DMS 273 (cell line): ENCODE measurements at regions not wholly inside any gene's neighbourhood (a gene's known extent, or its start where the extent isn't known, plus 50 kb on each side); places are given as distances from the start of the nearest gene placed in this dataset.
A peak's percentile ranks its signal among the peaks of the same experiment; 100 is the strongest.
"Not testable (repeated sequence)": the region's sequence is repeated elsewhere in the genome, so short reads cannot be mapped to it uniquely, and the experiment has no call there.

Source experiments
- DNase-seq: peaks from one replicate; lab custom pipeline; 2025; ENCODE audit not compliant: unreplicated experiment; lab: John Stamatoyannopoulos, UW

DNA sequence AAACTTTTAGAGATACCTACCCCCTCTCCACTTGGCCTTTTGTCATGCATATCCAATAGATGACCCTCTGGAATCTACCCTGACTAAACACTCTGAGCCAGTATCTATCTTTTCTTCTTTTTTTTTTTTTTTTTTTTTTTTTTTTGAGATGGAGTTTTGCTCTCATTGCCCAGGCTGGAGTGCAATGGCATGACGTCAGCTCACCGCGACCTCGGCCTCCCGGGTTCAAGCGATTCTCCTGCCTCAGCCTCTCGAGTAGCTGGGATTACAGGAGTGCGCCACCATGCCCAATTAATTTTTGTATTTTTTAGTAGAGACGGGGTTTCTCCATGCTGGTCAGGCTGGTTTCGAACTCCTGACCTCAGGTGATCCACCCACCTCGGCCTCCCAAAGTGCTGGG is 50.8 kb upstream of the GRIN2B start:
- not testable (repeated sequence) for DNase-seq

DNA sequence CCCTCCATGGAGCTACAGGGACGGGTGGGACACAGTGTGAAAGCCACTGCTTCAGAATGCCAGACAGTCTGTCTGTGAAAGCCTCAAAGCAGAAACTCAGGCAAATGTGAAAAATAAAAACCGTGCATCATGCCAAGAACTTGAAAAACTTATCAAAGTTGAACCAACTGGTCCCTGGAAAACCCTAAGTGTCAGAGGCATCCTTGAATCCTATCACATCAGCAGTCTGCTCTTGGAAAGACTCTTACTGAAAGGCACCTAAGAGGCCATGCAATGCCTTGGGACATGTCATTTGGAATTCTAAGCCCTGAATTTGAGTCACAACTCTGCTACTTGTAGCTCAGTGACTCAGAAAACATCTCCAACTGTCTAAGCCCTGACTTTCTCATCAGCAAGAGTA is 62.4 kb upstream of the GRIN2B start:
- DNase-seq = no peak

DNA sequence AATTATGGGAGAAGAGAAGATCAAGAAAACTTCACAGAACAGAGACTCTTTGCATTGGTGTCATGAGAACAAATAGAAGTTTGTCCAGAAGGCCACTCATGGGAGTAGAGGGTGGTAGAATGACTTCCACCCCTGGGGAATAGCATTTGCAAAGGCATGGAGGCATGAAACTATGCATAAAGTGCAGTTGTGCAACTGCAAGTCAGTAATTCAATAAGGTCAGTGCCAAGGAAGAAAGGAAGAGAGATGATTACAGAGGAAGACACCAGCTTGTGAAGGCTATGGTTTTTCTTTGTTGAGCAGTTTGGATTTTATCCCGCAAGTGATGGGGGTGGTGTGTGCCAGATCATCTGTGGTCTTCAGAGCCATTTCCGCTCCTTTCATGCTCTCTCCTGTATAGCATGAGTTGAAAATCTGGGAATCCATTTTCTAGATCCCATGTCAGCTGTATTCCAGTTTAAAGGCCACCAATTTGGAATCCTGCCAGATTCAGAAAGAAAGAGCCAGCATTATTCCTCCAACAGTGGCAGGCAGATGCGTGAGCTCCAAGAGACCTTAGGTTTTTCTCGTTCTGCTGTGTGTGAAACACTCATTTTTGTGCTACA is 67.6 kb upstream of the GRIN2B start:
- no peak for DNase-seq

DNA sequence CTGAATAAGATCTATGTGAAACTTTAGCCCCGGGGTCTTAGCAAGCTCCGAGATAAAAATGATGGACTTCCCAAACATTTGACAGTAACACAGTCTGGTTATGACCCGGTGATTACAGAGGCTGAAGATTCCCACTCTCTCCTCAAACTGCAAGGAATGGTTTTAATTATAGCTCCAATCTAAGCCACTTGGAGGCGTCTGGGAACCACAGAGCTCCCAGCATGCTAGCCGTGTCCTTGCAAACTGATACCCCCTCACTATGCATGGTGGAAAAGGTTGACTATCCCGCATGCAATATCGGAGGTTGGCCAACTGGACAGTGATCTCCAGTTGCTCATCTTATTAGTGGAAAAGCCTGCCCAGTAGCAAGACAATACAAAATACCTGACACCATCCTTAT is 76.5 kb upstream of the GRIN2B start:
- DNase-seq = no peak

DNA sequence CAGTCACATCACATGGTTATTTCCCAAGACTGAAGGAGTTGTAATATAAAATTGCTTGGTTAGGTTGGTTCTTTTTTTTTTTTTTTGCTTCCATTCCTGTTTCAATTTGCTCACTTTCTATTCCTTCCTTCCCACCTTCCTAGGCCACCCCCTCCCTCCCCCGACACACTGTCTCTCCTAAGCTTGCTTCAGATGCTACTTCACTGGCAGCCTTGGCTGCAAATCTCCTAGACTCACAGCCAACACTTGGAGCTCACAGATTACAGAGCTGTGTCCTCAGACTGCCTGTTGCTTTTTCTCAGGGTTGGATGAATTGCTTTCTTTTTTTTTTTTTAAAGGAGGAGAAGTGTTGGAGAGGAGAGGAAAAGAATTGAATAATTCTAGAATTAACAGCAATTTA is 77.3 kb upstream of the GRIN2B start:
- DNase-seq = no peak

DNA sequence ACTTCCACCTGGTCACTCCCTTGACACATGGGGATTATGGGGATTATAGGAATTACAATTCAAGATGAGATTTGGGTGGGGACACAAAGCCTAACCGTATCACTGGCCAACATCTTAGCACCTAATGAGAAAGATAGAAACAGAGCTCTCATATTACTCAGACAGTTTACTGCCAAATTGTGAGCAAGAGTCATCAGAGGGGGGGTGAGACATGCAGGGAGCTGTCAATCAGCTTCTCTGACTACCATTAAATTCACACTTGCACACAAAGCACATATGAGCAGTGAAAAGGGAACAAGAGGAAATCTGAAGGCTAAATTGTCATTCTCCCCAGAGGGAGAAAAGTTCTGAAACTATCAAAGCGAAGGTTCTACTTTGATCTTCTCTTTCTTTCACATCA is 78.1 kb upstream of the GRIN2B start:
- no peak for DNase-seq

DNA sequence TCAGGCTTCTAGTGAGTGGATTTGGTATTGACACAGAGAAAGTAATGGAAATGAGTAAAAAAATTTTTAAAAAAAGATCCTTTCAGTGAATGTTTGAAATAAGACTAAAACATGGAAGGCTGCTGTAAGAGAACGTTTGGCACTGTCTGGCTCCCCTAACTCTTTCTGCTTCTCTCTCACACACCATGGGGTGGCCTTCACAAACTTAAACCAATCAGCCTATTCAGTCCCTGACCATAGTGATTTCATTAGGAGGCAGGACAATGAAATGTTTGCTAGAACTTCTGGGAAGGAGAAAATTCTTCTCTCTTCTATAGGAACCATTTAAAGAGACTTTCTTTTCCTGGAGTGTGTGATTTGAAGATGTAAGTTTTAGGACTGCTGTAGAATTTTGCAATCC is 84.2 kb upstream of the GRIN2B start:
- DNase-seq = no peak

DNA sequence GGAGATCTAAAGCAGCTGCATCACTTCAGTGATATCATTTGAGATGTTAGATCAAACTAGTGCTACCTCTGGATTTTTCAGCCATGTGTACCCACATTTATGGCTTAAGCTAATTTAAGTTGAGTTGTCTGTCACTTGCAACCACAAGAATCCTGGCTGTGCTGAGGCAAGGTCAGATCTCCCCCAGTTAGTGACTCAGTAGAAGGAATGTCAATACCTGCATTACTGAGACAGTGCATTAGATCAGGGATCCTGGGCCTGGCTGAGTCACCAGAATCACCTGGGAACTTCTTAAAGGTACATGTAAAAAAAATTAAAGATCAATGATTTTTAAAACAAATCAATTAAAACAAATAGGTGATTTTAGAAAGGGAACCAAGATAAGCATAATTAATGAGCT is 84.6 kb upstream of the GRIN2B start:
- DNase-seq = no peak

DNA sequence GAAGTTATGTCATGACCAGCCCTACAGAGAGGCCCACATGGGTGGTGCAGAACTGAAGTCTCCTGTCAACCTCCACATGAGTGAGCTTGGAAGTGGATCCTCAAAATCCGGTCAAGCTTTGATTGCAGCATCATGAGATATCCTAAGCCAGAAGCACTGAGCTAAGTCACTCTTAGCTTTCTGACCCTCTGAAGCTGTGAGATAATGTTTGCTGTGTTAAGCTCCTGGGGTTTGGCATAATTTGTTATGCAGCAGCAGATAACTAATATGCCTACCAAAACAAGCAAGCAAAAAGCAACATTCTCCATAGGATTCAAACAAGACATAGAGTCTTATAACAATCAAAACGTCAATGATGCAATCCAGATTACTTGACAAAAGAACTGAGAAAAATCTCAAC is 87.6 kb upstream of the GRIN2B start:
- no peak for DNase-seq

DNA sequence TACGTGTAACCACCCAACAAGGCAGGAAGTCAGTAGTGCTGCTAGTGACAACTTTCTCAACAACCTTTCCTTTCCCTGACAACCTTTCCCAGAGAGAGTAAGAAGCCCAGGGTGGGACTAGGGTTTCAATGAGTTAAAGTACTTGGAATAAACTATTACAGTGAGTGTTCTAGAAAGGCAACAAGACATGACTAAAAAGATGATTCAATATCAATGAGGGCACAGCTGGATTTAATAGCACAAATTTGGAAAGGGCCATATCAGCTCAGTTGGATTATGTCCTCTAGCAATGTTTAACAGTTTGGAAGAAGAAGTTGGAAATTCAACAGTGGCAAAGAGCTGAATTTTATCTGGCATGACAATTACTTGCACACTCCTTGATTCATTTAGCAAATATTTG is 90.4 kb upstream of the GRIN2B start:
- no peak for DNase-seq

DNA sequence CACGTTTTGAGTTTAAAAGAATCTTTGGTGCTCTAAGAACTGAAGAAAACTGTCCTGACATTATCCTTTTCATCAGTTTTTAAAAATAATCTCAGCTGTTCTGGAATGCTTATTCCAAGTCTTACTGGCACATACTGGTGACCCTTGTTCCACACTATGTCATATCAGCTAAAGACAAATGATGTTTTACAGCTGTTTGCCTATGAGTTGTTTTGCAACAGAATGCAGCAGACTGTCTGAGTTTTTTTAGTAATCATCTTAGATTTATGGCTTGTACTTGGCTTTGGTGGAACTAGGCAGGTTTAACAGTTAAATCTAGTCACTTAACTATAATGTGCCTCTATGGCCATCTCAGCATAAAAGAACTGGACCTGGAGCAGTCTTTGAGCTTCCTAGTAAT is 91.6 kb upstream of the GRIN2B start:
- no peak for DNase-seq

DNA sequence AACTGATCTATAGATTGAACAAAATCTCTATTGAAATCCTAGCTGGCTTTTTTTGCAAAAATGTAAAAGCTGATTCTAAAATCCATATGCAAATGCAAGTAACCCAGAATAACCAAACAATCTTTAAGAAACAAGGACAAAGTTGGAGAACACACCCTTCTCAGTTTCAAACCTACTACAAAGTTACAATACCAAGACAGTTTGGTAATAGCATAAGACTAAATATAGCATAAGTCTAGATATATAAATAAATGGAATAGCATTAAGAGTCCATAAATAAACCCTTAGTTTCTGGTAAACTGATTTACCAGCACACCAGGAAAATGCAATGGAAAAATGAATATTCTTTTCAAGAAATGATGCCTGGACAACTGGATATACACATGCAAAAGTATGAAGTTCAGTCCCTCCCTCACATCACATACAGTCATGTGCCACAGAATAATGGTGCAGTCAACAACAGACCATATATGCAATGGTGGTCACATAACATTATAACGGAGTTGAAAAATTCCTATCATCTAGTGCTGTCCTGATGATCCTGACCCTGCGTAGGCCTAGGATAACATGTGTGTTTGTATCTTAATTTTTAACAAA is 94.5 kb upstream of the GRIN2B start:
- DNase-seq = no peak

DNA sequence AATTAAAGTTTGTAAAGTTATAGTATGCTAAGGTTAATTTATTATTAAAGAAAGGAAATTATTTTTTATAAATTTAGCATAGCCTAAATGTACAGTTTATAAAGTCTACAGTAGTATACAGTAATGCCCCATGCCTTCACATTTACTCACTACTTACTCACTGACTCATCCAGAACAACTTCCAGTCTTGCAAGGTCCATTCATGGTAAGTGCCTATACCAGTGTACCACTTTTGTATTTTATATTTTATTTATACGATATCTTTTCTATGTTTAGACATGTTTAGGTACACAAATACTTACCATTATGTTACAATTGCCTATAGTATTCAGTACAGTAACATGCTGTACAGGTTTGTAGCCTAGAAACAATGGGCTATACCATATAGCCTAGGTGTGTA is 95.1 kb upstream of the GRIN2B start:
- no peak for DNase-seq

DNA sequence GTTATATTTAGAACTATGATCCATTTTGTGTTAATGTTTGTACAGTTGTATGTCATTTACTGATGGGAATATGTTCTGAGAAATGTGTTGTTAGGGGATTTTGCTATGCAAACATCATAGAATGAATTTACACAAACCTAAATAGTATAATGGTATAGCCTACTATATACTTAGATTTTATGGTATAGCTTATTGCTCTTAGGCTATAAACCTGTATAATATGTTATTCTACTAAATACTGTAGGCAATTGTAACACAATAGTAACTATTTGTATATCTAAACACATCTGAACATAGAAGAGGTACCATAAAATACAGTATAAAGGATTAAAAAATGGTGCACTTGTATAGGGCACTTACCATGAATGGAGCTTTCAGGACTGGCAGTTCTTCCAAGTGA is 105.4 kb upstream of the GRIN2B start:
- no peak for DNase-seq

DNA sequence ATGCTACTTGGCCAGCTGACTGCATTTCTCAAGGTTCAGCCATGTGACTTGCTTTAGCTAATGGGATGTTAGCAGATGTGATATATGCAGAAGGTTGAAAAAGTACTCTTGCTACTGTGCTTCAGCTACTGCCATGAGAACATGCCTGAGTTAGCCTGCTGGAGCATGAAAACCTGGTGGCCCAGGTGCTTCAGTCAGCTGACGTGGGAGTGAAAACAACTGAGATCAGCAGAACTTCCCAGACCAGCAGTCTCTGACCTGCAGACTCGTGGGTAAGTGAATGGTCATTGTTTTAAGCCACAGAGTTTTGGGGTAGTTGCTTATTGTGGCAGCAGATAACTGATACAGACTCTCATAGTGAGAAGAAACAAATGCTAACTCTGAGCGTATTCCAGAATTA is 118.6 kb upstream of the GRIN2B start:
- no peak for DNase-seq

DNA sequence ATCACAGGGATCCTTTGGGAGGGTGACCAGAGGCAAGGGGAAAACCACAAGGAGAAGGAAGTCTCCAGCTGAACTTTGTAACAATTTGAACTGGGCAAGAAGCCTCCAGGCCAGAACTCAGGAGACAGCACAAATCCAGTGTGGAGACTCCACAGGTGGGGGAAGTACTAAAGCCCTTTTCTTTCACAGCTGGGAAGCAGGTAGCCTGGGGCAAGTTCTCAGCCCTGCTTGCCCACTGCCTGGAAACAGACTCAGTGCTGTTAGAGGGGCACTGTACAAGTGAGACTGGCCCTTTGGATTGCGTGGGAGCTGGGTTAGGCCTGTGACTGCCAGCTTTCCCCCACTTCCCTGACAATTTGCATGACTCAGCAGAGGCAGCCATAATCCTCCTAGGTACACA is 120.2 kb upstream of the GRIN2B start:
- DNase-seq = not testable (repeated sequence)

DNA sequence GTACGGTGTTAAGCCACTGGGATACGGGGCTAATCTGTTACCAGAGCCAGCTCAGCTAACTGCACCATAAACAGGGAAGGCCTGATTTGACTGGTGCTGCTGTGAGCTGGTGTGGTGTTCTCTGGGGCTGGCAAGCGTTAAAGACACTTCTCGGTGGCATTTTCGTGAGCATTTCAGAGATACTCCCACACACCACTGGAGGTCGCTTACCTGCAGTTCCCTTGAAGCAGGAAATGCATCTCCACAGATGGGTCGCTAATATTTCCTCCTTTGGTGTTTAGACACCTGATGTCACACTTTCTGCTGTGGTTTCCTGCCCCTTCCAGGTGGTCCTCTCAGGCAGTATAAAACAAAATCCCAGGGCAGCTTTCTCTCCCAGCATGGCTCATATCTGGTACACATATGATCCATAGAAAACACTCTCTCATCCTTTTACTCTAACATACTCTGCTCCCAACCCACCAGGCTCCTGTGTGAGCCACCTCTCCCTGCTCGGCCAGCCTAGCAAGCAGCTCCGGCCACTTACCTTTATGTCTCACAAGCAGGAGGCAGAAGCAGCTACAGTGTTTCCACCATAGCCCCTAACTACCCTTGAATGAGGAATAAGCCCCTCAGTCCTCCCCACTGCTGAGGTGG is 129.9 kb upstream of the GRIN2B start:
- peak; percentile 19 for DNase-seq

DNA sequence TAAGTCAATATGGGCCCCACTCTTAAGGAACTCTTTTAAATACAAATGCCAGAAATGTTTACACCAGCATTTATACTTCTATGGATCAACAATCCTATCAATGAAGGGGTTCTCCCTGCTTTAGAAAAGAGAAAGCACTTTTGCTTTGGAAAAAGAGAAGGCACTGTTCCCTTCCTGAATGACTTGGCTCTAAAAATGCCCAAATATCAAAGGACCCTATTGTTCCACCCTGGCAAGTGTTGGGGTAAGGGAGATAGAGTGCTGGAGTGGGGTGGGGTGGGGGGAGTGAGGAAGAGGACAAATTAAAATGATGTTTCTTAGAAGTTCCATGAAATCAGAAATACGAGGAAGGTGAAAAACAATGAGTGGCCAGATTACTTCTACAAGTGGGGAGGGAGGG is 131.6 kb upstream of the GRIN2B start:
- DNase-seq = no peak

DNA sequence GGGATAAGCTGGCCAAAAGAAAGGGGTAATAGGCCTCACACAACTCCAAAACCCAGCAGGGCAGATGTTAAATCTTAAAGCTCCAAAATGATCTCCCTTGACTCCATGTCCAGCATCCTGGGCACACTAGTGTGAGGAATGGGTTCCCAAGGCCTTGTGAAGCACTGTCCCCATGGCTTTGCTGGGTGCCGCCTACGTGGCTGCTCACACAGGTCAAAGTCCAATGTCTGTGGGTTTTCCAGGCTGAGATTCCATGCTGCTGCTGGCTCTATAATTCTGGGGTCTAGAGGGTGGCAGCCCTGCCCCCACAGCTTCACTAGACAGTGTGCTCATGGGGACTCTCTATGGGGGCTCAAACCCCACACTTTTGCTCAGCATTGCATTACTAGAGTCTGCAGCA is 145.3 kb upstream of the GRIN2B start:
- DNase-seq = no peak

DNA sequence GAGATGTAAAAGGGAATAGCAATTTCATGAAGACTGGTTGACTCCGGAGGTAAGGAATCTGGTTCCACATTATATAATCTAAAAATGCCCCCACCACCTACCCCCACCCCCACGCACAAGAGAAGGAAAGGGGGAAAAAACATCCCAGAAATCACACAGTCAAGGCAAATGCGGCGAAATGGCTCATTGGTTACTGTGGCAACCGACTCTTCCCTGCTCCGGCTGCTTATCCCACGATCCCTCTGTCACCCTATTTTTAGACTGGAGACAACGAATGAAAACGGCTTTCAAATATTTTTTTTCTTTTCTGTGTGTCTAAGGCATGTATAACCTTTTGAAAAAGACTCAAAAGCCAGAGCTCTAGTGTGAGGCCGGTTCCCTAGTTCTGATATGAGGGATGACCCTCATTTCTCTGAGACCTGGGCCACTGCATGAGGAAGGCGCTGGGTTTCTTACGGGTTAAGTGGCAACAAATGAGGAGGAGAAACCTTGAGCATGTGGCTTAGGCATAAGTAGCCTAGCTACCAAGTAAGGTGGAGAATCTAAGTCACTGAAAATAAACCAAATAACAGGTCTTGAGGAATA is 148.3 kb upstream of the GRIN2B start:
- no peak for DNase-seq

DNA sequence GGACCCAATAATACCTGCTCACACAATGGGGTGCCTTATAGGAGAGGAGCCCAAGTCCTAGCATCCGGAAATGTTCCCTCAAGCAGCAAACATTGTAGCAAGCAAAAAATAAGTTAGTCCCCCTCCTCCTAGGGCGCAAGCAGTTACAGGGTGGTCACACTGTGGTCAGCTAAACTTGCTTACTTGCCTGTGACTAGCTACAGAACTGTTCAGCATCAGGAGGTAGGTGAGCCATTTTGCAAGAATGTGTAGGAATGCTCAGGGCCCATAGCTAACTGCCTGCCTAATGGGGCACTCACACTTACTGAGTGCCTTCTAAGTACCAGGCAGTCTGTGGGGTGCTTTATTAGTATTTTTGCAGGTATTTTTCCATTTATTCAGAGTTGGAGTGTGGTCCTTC is 154.6 kb upstream of the GRIN2B start:
- DNase-seq = no peak

DNA sequence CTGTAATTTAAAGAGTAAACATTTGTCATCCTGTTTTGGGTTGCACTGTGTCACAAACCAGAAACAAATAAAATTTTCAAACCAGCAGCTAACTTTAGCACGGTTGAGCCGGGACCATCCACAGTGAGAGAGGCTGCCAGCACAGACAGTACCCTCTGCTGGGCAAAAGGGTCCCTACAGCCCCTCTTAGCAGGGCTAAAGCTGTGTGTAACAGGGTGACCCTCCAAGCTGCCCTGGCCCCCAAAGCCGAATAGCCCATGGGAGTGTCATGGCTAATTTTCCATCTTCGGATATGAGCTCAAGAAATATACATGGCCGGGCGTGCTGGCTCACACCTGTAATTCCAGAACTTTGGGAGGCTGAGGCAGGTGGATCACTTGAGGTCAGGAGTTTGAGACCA is 157.1 kb upstream of the GRIN2B start:
- peak; percentile 3 for DNase-seq
